GM23338 (cell line): ENCODE measurements at regions not wholly inside any gene's neighbourhood (a gene's known extent, or its start where the extent isn't known, plus 50 kb on each side); places are given as distances from the start of the nearest gene placed in this dataset.

Source experiments
- ATAC-seq: fragments of 200-7000 bp; cut with Tn5 transposase; 3 replicates; pipeline ENCODE4 v1.9.1; 2020
- DNase-seq: peaks from one replicate; pipeline ENCODE4 v3.0.0-alpha.2; 2015; ENCODE audit warnings: low spot score
- H2AFZ ChIP-seq: fragments of 200-600 bp; sonication (generic); 2 replicates; pipeline ENCODE4 v1.8.0; 2016; ENCODE audit warnings: antibody characterized with exemption, mild to moderate bottlenecking, moderate library complexity
- H3F3A ChIP-seq: fragments of 200-600 bp; sonication (generic); replicated peaks from 2 replicates; pipeline ENCODE4 v1.8.0; 2017; ENCODE audit warnings: antibody characterized with exemption, mixed run types, low read depth
- H3K27ac ChIP-seq: fragments of 200-600 bp; sonication (generic); 2 replicates; pipeline ENCODE4 v1.6.1; 2016; ENCODE audit warnings: low read depth
- H3K27me3 ChIP-seq: fragments of 200-600 bp; sonication (generic); 2 replicates; pipeline ENCODE4 v1.8.0; 2016; ENCODE audit warnings: mild to moderate bottlenecking, mixed run types, moderate library complexity; ENCODE audit not compliant: insufficient read depth
- H3K36me3 ChIP-seq: fragments of 200-600 bp; sonication (generic); 2 replicates; pipeline ENCODE4 v1.8.0; 2016; ENCODE audit warnings: mild to moderate bottlenecking; ENCODE audit not compliant: insufficient read depth
- H3K4me1 ChIP-seq: fragments of 200-600 bp; sonication (generic); 2 replicates; pipeline ENCODE4 v1.8.0; 2016; ENCODE audit warnings: mild to moderate bottlenecking, moderate library complexity; ENCODE audit not compliant: insufficient read depth
- H3K4me2 ChIP-seq: fragments of 200-600 bp; sonication (generic); 2 replicates; pipeline ENCODE4 v1.7.1; 2017; ENCODE audit warnings: mixed run types
- H3K4me3 ChIP-seq: fragments of 200-600 bp; sonication (generic); 2 replicates; pipeline ENCODE4 v1.6.1; 2016; ENCODE audit warnings: mixed run types
- H3K79me2 ChIP-seq: fragments of 200-600 bp; sonication (generic); replicated peaks from 2 replicates; pipeline ENCODE4 v1.8.0; 2017; ENCODE audit warnings: mild to moderate bottlenecking; ENCODE audit not compliant: insufficient read depth
- H3K9me2 ChIP-seq: fragments of 200-600 bp; sonication (generic); 2 replicates; pipeline ENCODE4 v1.8.0; 2017; ENCODE audit not compliant: insufficient read depth
- H4K20me1 ChIP-seq: fragments of 200-600 bp; sonication (generic); replicated peaks from 2 replicates; pipeline ENCODE4 v1.8.0; 2017; ENCODE audit warnings: mild to moderate bottlenecking; ENCODE audit not compliant: insufficient read depth
- H3K27ac Mint-ChIP-seq: 2 replicates; pipeline ENCODE4 v1.8.0; 2020; ENCODE audit warnings: inconsistent platforms, mild to moderate bottlenecking, moderate library complexity, mixed read lengths
- H3K27me3 Mint-ChIP-seq: 3 replicates; pipeline ENCODE4 v1.8.0; 2022; ENCODE audit warnings: low read depth, mild to moderate bottlenecking, moderate library complexity, mixed read lengths, inconsistent platforms; ENCODE audit not compliant: insufficient read depth, poor library complexity
- H3K36me3 Mint-ChIP-seq: 3 replicates; pipeline ENCODE4 v1.8.0; 2021; ENCODE audit warnings: low read depth, mild to moderate bottlenecking, inconsistent platforms, moderate library complexity, mixed read lengths
- H3K4me1 Mint-ChIP-seq: 3 replicates; pipeline ENCODE4 v1.8.0; 2020; ENCODE audit warnings: mild to moderate bottlenecking, inconsistent platforms, mixed read lengths
- H3K4me3 Mint-ChIP-seq: 3 replicates; pipeline ENCODE4 v1.8.0; 2021; ENCODE audit warnings: moderate library complexity, mild to moderate bottlenecking, inconsistent platforms, mixed read lengths
- H3K9me3 Mint-ChIP-seq: 3 replicates; pipeline ENCODE4 v1.8.0; 2020; ENCODE audit warnings: moderate library complexity, mild to moderate bottlenecking, inconsistent platforms, mixed read lengths
- CREB1 ChIP-seq: fragments of 250-450 bp; sonication (Bioruptor Pico); IDR thresholded peaks from 2 replicates; pipeline ENCODE4 v1.5.0; 2020; ENCODE audit warnings: low read depth, mild to moderate bottlenecking, moderate library complexity
- EZH2 ChIP-seq: fragments of 200-600 bp; sonication (generic); IDR thresholded peaks from one replicate; pipeline ENCODE4 v1.8.0; 2017; ENCODE audit warnings: antibody characterized with exemption, mild to moderate bottlenecking, low read depth; ENCODE audit not compliant: unreplicated experiment
- EZH2phosphoT487 ChIP-seq: fragments of 200-600 bp; sonication (generic); IDR thresholded peaks from one replicate; pipeline ENCODE4 v1.8.1; 2018; ENCODE audit warnings: antibody characterized with exemption; ENCODE audit not compliant: unreplicated experiment
- JUNB ChIP-seq: IDR thresholded peaks from one replicate; pipeline ENCODE4 v1.6.1; 2016; ENCODE audit warnings: antibody characterized with exemption; ENCODE audit not compliant: unreplicated experiment
- NANOG ChIP-seq: IDR thresholded peaks from 2 replicates; pipeline ENCODE4 v1.6.1; 2016; ENCODE audit warnings: antibody characterized with exemption, borderline replicate concordance
- POLR2AphosphoS5 ChIP-seq: IDR thresholded peaks from 2 replicates; pipeline ENCODE4 v1.6.1; 2016; ENCODE audit warnings: antibody characterized with exemption, low read depth
- STAT1 ChIP-seq: IDR thresholded peaks from one replicate; pipeline ENCODE4 v1.6.1; 2016; ENCODE audit warnings: antibody characterized with exemption; ENCODE audit not compliant: unreplicated experiment
- ZNF114 ChIP-seq: fragments of 250-450 bp; sonication (Bioruptor Pico); IDR thresholded peaks from 2 replicates; pipeline ENCODE4 v1.5.0; 2020; ENCODE audit warnings: mild to moderate bottlenecking, moderate library complexity
- ZNF331 ChIP-seq: fragments of 250-450 bp; sonication (Bioruptor Pico); IDR thresholded peaks from 2 replicates; pipeline ENCODE4 v1.5.0; 2020; ENCODE audit warnings: low read depth, mild to moderate bottlenecking, moderate library complexity
- TF ChIP-seq, protein P1 (sequence below), 2 experiments: fragments of 200-600 bp in 1 of 2; sonication (generic) in 1 of 2; conservative IDR thresholded peaks; 2 replicates each; pipeline versions ENCODE4 v1.5.1 to v1.6.1; 2016 to 2017; ENCODE audit warnings: antibody characterized with exemption in 2 of 2, low read depth in 2 of 2, mild to moderate bottlenecking in 2 of 2, moderate library complexity in 1 of 2
- TF ChIP-seq, protein P2 (sequence below): fragments of 250-450 bp; sonication (Bioruptor Pico); IDR thresholded peaks from 2 replicates; pipeline ENCODE4 v1.5.0; 2020; ENCODE audit warnings: mild to moderate bottlenecking, moderate library complexity
- TF ChIP-seq, protein P3 (sequence below): IDR thresholded peaks from one replicate; pipeline ENCODE4 v1.6.1; 2018; ENCODE audit warnings: antibody characterized with exemption; ENCODE audit not compliant: unreplicated experiment
- TF ChIP-seq, protein P4 (sequence below): IDR thresholded peaks from 2 replicates; pipeline ENCODE4 v1.6.1; 2016; ENCODE audit warnings: antibody characterized with exemption

DNA sequence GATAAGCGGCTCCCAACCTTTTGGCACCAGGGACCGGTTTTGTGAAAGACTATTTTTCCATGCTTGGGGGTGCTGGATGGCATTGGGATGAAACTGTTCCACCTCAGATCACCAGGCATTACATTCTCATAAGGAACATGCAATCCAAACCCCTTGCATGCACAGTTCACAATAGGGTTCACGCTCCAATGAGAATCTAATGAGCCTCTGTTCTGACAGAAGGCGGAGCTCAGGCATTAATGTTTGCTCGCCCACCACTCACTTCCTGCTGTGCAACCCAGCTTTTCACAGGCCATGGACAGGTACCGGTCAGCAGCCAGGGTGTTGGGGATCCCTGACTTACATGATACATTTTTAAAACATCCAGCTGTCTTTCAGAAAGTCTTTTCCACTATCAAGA, 187.3 kb downstream of the SLC39A8 start:
- H3K9me3 Mint-ChIP-seq = 0 out of 3 replicates have a peak, but pooled peaks cover 6% of the 10 kb centered on the region
- Histone ChIP-seq H3K4me3 (no peak overlapping the region), H4K20me1 (no peaks in the 10 kb centered on the region), H3K79me2 (no peaks in the 10 kb centered on the region), H3K4me2 (no peak overlapping the region), H3K4me1 (no peaks in the 10 kb centered on the region), H3K27ac (no peak overlapping the region), H3K36me3 (no peaks in the 10 kb centered on the region), H3K27me3 (no peaks in the 10 kb centered on the region), H2AFZ (no peak overlapping the region), H3K9me2 (no peaks in the 10 kb centered on the region), H3F3A (no peaks in the 10 kb centered on the region)
- no peak overlapping the region for H3K4me3 Mint-ChIP-seq
- TF ChIP-seq ZNF114 (CRISPR knock-in tag) = no peak
- TF ChIP-seq EZH2 = no peak
- TF ChIP-seq, protein P1, sequence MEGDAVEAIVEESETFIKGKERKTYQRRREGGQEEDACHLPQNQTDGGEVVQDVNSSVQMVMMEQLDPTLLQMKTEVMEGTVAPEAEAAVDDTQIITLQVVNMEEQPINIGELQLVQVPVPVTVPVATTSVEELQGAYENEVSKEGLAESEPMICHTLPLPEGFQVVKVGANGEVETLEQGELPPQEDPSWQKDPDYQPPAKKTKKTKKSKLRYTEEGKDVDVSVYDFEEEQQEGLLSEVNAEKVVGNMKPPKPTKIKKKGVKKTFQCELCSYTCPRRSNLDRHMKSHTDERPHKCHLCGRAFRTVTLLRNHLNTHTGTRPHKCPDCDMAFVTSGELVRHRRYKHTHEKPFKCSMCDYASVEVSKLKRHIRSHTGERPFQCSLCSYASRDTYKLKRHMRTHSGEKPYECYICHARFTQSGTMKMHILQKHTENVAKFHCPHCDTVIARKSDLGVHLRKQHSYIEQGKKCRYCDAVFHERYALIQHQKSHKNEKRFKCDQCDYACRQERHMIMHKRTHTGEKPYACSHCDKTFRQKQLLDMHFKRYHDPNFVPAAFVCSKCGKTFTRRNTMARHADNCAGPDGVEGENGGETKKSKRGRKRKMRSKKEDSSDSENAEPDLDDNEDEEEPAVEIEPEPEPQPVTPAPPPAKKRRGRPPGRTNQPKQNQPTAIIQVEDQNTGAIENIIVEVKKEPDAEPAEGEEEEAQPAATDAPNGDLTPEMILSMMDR (conservative IDR thresholded peaks at IDR 0.05; ENCODE audit: low read depth in 2 of 2) = no peak
- TF ChIP-seq, protein P2, sequence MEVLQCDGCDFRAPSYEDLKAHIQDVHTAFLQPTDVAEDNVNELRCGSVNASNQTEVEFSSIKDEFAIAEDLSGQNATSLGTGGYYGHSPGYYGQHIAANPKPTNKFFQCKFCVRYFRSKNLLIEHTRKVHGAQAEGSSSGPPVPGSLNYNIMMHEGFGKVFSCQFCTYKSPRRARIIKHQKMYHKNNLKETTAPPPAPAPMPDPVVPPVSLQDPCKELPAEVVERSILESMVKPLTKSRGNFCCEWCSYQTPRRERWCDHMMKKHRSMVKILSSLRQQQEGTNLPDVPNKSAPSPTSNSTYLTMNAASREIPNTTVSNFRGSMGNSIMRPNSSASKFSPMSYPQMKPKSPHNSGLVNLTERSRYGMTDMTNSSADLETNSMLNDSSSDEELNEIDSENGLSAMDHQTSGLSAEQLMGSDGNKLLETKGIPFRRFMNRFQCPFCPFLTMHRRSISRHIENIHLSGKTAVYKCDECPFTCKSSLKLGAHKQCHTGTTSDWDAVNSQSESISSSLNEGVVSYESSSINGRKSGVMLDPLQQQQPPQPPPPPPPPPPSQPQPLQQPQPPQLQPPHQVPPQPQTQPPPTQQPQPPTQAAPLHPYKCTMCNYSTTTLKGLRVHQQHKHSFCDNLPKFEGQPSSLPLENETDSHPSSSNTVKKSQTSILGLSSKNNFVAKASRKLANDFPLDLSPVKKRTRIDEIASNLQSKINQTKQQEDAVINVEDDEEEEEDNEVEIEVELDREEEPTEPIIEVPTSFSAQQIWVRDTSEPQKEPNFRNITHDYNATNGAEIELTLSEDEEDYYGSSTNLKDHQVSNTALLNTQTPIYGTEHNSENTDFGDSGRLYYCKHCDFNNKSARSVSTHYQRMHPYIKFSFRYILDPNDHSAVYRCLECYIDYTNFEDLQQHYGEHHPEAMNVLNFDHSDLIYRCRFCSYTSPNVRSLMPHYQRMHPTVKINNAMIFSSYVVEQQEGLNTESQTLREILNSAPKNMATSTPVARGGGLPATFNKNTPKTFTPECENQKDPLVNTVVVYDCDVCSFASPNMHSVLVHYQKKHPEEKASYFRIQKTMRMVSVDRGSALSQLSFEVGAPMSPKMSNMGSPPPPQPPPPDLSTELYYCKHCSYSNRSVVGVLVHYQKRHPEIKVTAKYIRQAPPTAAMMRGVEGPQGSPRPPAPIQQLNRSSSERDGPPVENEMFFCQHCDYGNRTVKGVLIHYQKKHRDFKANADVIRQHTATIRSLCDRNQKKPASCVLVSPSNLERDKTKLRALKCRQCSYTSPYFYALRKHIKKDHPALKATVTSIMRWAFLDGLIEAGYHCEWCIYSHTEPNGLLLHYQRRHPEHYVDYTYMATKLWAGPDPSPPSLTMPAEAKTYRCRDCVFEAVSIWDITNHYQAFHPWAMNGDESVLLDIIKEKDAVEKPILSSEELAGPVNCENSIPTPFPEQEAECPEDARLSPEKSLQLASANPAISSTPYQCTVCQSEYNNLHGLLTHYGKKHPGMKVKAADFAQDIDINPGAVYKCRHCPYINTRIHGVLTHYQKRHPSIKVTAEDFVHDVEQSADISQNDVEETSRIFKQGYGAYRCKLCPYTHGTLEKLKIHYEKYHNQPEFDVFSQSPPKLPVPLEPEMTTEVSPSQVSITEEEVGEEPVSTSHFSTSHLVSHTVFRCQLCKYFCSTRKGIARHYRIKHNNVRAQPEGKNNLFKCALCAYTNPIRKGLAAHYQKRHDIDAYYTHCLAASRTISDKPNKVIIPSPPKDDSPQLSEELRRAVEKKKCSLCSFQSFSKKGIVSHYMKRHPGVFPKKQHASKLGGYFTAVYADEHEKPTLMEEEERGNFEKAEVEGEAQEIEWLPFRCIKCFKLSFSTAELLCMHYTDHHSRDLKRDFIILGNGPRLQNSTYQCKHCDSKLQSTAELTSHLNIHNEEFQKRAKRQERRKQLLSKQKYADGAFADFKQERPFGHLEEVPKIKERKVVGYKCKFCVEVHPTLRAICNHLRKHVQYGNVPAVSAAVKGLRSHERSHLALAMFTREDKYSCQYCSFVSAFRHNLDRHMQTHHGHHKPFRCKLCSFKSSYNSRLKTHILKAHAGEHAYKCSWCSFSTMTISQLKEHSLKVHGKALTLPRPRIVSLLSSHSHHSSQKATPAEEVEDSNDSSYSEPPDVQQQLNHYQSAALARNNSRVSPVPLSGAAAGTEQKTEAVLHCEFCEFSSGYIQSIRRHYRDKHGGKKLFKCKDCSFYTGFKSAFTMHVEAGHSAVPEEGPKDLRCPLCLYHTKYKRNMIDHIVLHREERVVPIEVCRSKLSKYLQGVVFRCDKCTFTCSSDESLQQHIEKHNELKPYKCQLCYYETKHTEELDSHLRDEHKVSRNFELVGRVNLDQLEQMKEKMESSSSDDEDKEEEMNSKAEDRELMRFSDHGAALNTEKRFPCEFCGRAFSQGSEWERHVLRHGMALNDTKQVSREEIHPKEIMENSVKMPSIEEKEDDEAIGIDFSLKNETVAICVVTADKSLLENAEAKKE (CRISPR knock-in tag) = no peak
- no peak for TF ChIP-seq STAT1
- TF ChIP-seq JUNB = no peak
- TF ChIP-seq EZH2phosphoT487 = no peak
- TF ChIP-seq POLR2AphosphoS5 = no peak
- no peak for TF ChIP-seq NANOG
- TF ChIP-seq, protein P3, sequence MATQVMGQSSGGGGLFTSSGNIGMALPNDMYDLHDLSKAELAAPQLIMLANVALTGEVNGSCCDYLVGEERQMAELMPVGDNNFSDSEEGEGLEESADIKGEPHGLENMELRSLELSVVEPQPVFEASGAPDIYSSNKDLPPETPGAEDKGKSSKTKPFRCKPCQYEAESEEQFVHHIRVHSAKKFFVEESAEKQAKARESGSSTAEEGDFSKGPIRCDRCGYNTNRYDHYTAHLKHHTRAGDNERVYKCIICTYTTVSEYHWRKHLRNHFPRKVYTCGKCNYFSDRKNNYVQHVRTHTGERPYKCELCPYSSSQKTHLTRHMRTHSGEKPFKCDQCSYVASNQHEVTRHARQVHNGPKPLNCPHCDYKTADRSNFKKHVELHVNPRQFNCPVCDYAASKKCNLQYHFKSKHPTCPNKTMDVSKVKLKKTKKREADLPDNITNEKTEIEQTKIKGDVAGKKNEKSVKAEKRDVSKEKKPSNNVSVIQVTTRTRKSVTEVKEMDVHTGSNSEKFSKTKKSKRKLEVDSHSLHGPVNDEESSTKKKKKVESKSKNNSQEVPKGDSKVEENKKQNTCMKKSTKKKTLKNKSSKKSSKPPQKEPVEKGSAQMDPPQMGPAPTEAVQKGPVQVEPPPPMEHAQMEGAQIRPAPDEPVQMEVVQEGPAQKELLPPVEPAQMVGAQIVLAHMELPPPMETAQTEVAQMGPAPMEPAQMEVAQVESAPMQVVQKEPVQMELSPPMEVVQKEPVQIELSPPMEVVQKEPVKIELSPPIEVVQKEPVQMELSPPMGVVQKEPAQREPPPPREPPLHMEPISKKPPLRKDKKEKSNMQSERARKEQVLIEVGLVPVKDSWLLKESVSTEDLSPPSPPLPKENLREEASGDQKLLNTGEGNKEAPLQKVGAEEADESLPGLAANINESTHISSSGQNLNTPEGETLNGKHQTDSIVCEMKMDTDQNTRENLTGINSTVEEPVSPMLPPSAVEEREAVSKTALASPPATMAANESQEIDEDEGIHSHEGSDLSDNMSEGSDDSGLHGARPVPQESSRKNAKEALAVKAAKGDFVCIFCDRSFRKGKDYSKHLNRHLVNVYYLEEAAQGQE = no peak
- no peak for TF ChIP-seq CREB1
- no peak for TF ChIP-seq ZNF331 (CRISPR knock-in tag)
- TF ChIP-seq, protein P4, sequence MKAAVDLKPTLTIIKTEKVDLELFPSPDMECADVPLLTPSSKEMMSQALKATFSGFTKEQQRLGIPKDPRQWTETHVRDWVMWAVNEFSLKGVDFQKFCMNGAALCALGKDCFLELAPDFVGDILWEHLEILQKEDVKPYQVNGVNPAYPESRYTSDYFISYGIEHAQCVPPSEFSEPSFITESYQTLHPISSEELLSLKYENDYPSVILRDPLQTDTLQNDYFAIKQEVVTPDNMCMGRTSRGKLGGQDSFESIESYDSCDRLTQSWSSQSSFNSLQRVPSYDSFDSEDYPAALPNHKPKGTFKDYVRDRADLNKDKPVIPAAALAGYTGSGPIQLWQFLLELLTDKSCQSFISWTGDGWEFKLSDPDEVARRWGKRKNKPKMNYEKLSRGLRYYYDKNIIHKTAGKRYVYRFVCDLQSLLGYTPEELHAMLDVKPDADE = no peak
- peaks cover 2% of the 10 kb centered on the region for H3K27me3 Mint-ChIP-seq
- ATAC-seq (no peak), DNase-seq (no peak)
- peaks cover 6% of the 10 kb centered on the region; the same call in 1 of the 3 replicates for H3K36me3 Mint-ChIP-seq
- no peak overlapping the region; the same call in 1 of the 2 replicates for H3K27ac Mint-ChIP-seq
- H3K4me1 Mint-ChIP-seq = peaks cover 6% of the 10 kb centered on the region; the same call in 1 of the 3 replicates
